ENCODE measurements at regions not wholly inside any gene's neighbourhood (a gene's known extent, or its start where the extent isn't known, plus 50 kb on each side); places are given as distances from the start of the nearest gene placed in this dataset.
"Not testable (repeated sequence)": the region's sequence is repeated elsewhere in the genome, so short reads cannot be mapped to it uniquely, and the experiment has no call there.

DNA sequence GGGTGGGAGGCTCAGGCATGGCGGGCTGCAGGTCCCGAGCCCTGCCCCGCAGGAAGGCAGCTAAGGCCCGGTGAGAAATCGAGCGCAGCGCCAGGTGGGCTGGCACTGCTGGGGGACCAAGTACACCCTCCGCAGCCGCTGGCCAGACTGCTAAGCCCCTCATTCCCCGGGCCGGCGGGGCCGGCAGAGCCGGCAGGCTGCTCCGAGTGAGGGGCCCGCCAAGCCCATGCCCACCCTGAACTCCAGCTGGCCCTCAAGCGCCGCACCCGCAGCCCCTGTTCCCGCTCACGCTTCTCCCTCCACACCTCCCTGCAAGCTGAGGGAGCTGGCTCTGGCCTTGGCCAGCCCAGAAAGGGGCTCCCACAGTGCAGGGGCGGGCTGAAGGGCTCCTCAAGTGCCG is 1361.1 kb upstream of the ZEB2 start:
- H3K4me1 Mint-ChIP-seq; H3K27me3 Mint-ChIP-seq; H3K4me3 Mint-ChIP-seq; H3K36me3 Mint-ChIP-seq (ENCODE audit: low read depth); H3K9me3 Mint-ChIP-seq; CTCF ChIA-PET; H3K27ac Mint-ChIP-seq; POLR2A ChIA-PET; DNase-seq: not testable (repeated sequence)

DNA sequence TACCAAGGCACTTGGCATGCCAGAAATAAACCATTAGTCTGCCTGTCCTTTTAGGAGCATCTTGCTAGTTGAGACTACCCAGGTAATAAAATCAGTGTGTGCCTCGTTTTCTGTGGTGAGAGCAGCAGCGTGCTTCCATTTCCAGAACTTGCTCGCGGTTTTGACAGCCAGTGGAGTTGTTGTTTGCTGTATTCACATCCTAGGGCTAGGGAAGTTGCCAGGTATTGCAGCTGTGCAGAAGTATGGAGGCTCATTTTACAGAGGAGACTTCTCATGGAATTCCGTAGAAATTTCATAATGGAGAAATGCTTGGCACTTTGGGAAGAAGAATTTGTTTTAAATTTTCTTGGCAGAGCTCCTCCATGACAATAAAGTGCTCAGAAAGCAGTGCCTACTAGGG is 1355.1 kb upstream of the ZEB2 start:
- DNase-seq: no peak
- no peaks in the 10 kb centered on the region for H3K36me3 Mint-ChIP-seq (ENCODE audit: low read depth)
- ChIA-PET POLR2A (no interaction called here), CTCF (no interaction called here)
- H3K27me3 Mint-ChIP-seq: no peaks in the 10 kb centered on the region
- no peaks in the 10 kb centered on the region for H3K4me1 Mint-ChIP-seq
- H3K9me3 Mint-ChIP-seq: no peaks in the 10 kb centered on the region
- H3K4me3 Mint-ChIP-seq: no peak overlapping the region
- no peak overlapping the region for H3K27ac Mint-ChIP-seq

DNA sequence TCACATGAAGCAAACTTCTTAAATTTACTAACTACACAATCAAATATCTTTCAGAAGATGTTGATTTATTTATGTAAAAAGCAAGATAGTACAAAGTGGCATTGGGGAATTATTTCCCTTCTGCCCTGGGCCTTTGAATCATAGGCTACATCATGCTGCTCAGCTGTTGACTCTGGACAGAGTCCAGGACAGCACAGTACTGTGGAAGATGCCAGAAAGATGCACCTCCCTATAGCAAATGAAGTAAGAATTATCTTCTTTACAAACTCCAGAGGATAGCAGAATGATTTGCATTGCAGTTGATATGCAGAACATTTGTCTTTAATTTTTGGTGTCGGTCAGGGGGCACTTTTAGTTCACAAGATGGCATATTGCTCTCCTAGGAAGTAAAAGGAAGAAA is 1354.5 kb upstream of the ZEB2 start:
- H3K27me3 Mint-ChIP-seq: no peaks in the 10 kb centered on the region
- no peaks in the 10 kb centered on the region for H3K9me3 Mint-ChIP-seq
- no peak overlapping the region for H3K4me3 Mint-ChIP-seq
- no peak for DNase-seq
- H3K4me1 Mint-ChIP-seq: no peaks in the 10 kb centered on the region
- no peaks in the 10 kb centered on the region for H3K36me3 Mint-ChIP-seq (ENCODE audit: low read depth)
- CTCF ChIA-PET: no interaction called here
- POLR2A ChIA-PET: no interaction called here
- no peak overlapping the region for H3K27ac Mint-ChIP-seq

DNA sequence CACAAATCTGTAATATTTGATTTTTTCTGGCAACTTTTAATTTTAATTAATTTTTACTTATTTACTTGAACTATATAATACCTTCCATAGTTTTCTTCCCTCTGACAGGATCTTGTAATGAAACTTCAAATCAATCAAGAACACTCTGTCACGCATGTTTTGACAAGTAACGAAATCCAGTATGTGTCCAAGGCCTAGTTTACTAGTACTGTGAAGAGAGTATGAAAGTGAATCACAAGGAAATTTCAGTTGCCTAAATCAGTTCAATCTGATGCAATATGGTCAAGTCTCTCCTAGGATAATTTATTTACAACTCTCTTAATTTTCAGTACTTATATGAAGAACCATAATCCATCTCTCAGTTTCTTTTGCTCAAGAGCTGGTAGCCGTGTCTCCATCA is 1344.6 kb upstream of the ZEB2 start:
- no peaks in the 10 kb centered on the region for H3K9me3 Mint-ChIP-seq
- H3K27me3 Mint-ChIP-seq: no peaks in the 10 kb centered on the region
- H3K27ac Mint-ChIP-seq: no peak overlapping the region
- no peaks in the 10 kb centered on the region for H3K36me3 Mint-ChIP-seq (ENCODE audit: low read depth)
- CTCF ChIA-PET: no interaction called here
- POLR2A ChIA-PET: no interaction called here
- no peak for DNase-seq
- no peak overlapping the region for H3K4me3 Mint-ChIP-seq
- no peaks in the 10 kb centered on the region for H3K4me1 Mint-ChIP-seq

DNA sequence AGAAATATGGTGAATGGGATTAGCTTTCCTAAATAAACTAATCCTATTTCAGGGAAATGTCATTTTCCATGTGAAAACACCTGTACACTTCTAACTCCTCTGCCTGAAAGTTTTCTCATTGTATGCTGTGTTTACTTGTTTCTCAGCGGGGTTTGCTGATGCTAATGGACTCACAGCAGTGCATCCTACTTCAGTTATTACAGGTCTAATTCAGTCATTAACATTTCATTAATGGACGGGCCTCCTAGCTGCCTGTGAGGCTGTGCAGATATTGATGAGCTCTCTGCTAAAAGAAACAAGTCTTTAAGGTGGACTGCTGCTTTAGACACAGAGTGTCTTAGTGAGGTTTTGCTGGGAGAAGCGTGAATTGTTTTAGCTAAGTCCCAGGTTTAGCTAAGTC is 1342.0 kb upstream of the ZEB2 start:
- Mint-ChIP-seq H3K27me3 (no peaks in the 10 kb centered on the region), H3K36me3 (ENCODE audit: low read depth) (no peaks in the 10 kb centered on the region), H3K4me1 (no peaks in the 10 kb centered on the region), H3K4me3 (no peak overlapping the region), H3K27ac (no peak overlapping the region), H3K9me3 (no peaks in the 10 kb centered on the region)
- ChIA-PET POLR2A (no interaction called here), CTCF (no interaction called here)
- DNase-seq: no peak

DNA sequence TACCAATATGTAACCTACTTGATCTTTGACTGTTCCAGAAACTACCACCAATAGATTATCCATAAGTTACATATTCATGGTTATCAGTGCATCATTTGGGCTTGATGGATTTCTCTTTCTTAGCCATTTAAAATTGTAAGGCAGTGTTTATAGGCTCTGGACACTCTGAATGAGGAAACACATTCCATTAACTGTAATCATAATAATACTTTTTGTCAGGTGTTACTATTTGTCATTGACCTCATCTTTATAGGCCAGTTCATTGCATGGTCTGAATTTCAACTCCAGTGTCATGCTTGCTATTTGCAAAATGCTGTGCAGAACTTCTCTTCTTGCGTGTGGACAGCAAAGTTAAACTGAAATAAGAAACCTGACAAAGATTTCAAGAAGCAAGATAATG is 1340.2 kb upstream of the ZEB2 start:
- CTCF ChIA-PET: no interaction called here
- H3K27me3 Mint-ChIP-seq: no peaks in the 10 kb centered on the region
- POLR2A ChIA-PET: no interaction called here
- H3K27ac Mint-ChIP-seq: no peak overlapping the region
- no peaks in the 10 kb centered on the region for H3K4me1 Mint-ChIP-seq
- no peak for DNase-seq
- no peaks in the 10 kb centered on the region for H3K9me3 Mint-ChIP-seq
- H3K4me3 Mint-ChIP-seq: no peak overlapping the region
- no peaks in the 10 kb centered on the region for H3K36me3 Mint-ChIP-seq (ENCODE audit: low read depth)

DNA sequence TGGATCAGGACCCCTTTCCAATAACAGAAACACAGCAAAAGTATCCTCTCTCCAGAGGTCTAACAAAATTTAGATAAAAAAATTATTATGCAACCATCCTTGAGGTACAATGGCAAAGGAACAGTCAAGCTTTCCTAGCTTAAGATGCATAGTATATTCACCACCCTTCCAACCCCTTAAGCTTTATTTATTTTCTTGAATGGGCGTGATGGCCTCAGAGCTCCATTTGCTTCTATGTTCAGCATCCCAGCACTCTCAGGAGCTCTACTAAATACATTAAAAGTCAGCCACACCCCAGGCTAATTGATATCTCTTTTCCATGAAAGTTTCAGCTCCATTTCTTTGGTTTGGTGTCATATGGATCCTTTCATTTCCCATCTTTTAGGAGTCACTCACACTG is 1335.2 kb upstream of the ZEB2 start:
- H3K27ac Mint-ChIP-seq: no peak overlapping the region
- H3K4me1 Mint-ChIP-seq: no peaks in the 10 kb centered on the region
- ChIA-PET POLR2A (no interaction called here), CTCF (no interaction called here)
- H3K4me3 Mint-ChIP-seq: no peak overlapping the region
- no peaks in the 10 kb centered on the region for H3K36me3 Mint-ChIP-seq (ENCODE audit: low read depth)
- DNase-seq: no peak
- no peaks in the 10 kb centered on the region for H3K27me3 Mint-ChIP-seq
- no peaks in the 10 kb centered on the region for H3K9me3 Mint-ChIP-seq

DNA sequence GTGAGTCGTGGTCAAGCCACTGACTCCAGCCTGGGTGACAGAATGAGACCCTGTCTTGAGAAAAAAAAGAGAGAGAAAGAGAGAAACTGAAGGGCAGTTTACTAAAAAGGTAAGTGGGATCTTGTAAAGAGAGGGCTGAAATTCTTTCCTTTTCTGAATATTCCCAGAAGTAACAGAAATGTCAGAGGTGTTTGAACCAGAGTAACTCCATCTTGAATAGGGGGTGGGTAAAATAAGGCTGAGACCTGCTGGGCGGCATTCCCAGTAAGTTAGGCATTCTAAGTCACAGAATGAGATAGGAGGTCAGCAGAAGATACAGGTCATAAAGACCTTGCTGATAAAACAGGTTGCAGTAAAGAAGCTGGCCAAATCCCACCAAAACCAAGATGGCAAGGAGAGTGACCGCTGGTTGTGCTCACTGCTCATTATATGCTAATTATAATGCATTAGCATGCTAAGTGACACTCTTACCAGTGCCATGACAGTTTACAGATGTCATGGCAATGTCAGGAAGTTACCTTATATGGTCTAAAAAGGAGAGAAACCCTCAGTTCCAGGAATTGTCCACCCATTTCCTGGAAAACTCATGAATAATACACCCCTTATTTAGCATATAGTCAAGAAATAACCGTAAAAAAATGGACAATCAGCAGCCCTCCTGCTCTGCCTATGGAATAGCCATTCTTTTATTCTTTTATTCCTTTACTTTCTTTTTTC is 1334.3 kb upstream of the ZEB2 start:
- DNase-seq: no peak
- no peak overlapping the region for H3K27ac Mint-ChIP-seq
- H3K27me3 Mint-ChIP-seq: no peaks in the 10 kb centered on the region
- no peaks in the 10 kb centered on the region for H3K4me1 Mint-ChIP-seq
- ChIA-PET CTCF (no interaction called here), POLR2A (no interaction called here)
- no peaks in the 10 kb centered on the region for H3K9me3 Mint-ChIP-seq
- no peak overlapping the region for H3K4me3 Mint-ChIP-seq
- no peaks in the 10 kb centered on the region for H3K36me3 Mint-ChIP-seq (ENCODE audit: low read depth)

DNA sequence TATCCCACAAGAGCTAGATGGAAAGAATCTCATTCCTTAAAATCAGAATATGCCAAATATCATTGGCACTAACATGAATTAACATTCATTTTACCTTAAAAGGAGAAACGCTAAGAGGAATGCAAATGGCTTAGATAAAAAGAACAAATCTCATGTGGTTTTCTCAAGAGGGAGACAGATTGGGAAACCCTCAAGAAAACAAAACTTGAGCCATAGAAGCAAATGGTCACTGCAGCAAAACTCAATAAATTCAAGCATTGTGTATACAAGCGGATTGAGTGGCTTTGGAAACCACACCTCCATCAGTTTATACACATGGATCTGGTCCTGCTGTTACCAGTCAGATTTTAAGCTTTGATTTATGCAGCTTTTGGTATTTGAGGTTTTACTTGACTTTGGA is 1331.8 kb upstream of the ZEB2 start:
- CTCF ChIA-PET: no interaction called here
- H3K27me3 Mint-ChIP-seq: no peaks in the 10 kb centered on the region
- H3K36me3 Mint-ChIP-seq (ENCODE audit: low read depth): no peaks in the 10 kb centered on the region
- no peaks in the 10 kb centered on the region for H3K9me3 Mint-ChIP-seq
- POLR2A ChIA-PET: no interaction called here
- DNase-seq: no peak
- H3K4me3 Mint-ChIP-seq: no peak overlapping the region
- H3K4me1 Mint-ChIP-seq: no peaks in the 10 kb centered on the region
- no peak overlapping the region for H3K27ac Mint-ChIP-seq

DNA sequence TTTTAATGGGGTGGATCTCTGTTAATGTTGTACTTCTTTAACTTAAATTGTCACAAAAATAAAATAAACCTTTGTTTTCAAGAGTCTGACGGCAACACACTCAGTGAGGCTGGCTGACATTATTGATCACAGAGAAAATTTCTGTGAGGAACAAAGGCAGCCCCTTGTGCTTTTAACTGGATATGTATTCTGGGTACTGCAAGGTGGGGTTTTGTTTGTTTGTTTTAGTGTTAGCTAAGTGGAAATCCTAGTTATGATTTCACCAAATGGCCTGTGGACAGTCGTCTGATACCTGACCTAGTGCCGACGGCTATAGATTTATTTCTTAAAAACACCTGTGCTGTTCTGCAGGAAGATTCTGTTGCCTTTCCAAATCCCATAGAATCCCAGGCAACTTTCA is 1329.5 kb upstream of the ZEB2 start:
- POLR2A ChIA-PET: no interaction called here
- Mint-ChIP-seq H3K4me1 (no peaks in the 10 kb centered on the region), H3K4me3 (no peak overlapping the region), H3K27me3 (no peaks in the 10 kb centered on the region), H3K36me3 (ENCODE audit: low read depth) (no peaks in the 10 kb centered on the region), H3K27ac (no peak overlapping the region), H3K9me3 (no peaks in the 10 kb centered on the region)
- CTCF ChIA-PET: no interaction called here
- no peak for DNase-seq

DNA sequence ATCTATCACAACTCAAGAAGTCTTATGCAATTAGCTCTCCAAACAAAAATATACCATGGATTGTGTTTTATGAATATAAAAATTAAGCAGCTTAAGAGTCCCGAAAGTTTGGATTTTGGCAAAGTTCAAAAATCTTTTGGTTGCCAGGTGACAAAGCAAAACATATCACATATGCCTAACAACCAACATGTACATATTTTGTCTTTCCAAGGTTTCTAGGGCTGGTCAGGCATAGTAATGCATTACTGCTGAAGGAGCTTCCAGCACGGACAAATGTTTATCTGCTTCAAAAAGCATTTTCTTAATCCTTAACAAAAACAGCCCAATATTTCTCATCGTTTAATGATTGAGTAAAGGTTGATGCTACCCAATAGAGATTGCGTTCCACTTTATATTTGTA is 1327.1 kb upstream of the ZEB2 start:
- POLR2A ChIA-PET: no interaction called here
- no peaks in the 10 kb centered on the region for H3K36me3 Mint-ChIP-seq (ENCODE audit: low read depth)
- H3K27me3 Mint-ChIP-seq: no peaks in the 10 kb centered on the region
- no peaks in the 10 kb centered on the region for H3K4me1 Mint-ChIP-seq
- H3K27ac Mint-ChIP-seq: no peak overlapping the region
- no peak for DNase-seq
- no peaks in the 10 kb centered on the region for H3K9me3 Mint-ChIP-seq
- CTCF ChIA-PET: no interaction called here
- H3K4me3 Mint-ChIP-seq: no peak overlapping the region

DNA sequence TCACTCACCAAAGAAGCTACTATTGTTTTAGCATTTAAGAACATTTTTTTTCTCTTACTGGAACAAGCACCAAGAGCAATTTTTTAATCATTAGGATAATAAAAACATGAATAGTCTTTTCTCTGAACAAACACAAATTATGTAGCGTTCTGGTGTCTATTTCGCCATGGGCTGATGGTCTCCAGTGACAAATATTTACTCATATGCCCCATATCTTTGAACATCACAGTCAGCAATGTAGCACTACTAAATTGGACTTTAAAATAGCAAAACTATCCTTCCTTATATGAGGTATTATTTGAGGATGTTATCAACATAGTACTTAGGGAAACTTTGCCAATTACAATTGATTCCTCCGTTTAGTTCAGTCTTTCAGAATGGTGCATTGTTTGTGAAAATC is 1326.0 kb upstream of the ZEB2 start:
- DNase-seq: no peak
- no peak overlapping the region for H3K27ac Mint-ChIP-seq
- no peaks in the 10 kb centered on the region for H3K27me3 Mint-ChIP-seq
- H3K4me3 Mint-ChIP-seq: no peak overlapping the region
- no peaks in the 10 kb centered on the region for H3K36me3 Mint-ChIP-seq (ENCODE audit: low read depth)
- no peaks in the 10 kb centered on the region for H3K4me1 Mint-ChIP-seq
- no peaks in the 10 kb centered on the region for H3K9me3 Mint-ChIP-seq
- POLR2A ChIA-PET: no interaction called here
- CTCF ChIA-PET: no interaction called here

DNA sequence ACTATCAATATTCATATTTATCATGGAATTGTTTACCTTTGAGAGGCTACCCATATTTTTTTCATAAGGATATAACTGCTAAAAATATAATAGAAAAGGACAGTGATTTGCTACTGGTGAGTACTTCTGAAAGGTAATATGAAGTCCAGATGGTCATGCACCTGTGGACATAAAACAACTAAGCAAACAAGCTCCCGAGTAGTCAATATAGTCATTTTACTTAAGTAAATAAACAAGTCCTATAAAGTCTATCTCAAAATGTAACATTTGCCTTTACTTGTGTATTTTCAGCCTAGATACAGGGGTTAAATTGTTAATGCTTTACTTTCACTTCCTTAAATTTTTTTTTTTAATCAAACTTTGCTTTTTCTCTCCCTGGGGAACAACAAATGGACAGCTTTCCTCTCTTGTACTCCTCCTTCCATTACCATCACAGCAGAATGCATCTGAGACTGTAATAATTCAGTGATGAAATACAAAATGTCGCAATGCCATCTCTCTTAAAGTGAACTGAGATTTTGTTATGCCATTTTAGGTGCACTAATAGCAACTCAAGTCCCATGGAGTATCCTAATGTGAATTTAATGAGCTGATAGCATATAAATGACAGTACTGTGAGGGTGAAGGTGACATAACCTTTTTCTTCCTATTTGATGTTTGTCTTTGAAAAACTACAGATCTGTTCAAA is 1325.4 kb upstream of the ZEB2 start:
- H3K27me3 Mint-ChIP-seq: no peaks in the 10 kb centered on the region
- no peak overlapping the region for H3K4me3 Mint-ChIP-seq
- H3K36me3 Mint-ChIP-seq (ENCODE audit: low read depth): no peaks in the 10 kb centered on the region
- no peaks in the 10 kb centered on the region for H3K9me3 Mint-ChIP-seq
- H3K27ac Mint-ChIP-seq: no peak overlapping the region
- POLR2A ChIA-PET: no interaction called here
- no peaks in the 10 kb centered on the region for H3K4me1 Mint-ChIP-seq
- CTCF ChIA-PET: no interaction called here
- no peak for DNase-seq

DNA sequence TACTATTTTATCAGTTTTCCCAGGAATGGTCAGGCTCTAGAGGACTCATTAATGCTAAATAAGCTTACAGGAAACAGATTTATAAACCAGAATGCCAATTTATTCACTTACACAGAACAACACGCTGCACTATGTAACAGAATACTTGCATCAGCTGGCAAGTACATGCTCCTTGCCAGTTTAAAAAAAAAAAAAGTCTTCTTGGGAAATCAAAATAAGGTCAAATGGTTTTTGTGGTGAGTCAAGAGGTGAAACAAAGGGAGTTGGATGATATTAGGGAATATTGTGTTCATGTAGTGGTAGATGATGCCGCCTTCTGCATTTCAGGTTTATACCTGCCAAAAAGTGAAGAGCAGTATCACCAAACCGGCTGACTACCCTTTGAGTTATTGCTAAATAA is 1322.1 kb upstream of the ZEB2 start:
- POLR2A ChIA-PET: no interaction called here
- Mint-ChIP-seq H3K9me3 (no peaks in the 10 kb centered on the region), H3K36me3 (ENCODE audit: low read depth) (no peaks in the 10 kb centered on the region), H3K4me3 (no peak overlapping the region), H3K27me3 (no peaks in the 10 kb centered on the region), H3K4me1 (no peaks in the 10 kb centered on the region), H3K27ac (no peak overlapping the region)
- CTCF ChIA-PET: no interaction called here
- DNase-seq: no peak
